22Rv1 (cell line): ENCODE measurements at regions not wholly inside any gene's neighbourhood (a gene's known extent, or its start where the extent isn't known, plus 50 kb on each side); places are given as distances from the start of the nearest gene placed in this dataset.

Source experiments
- CTCF ChIP-seq: fragments of 450-650 bp; IDR thresholded peaks from 2 replicates; pipeline ENCODE4 v1.5.1; 2017; ENCODE audit warnings: mild to moderate bottlenecking
- ZFX ChIP-seq: fragments of 450-650 bp; IDR thresholded peaks from 2 replicates; pipeline ENCODE4 v1.6.1; 2017; ENCODE audit warnings: antibody characterized with exemption, borderline replicate concordance

GRCh38 chr14:34356264-34356654 lies 105.8 kb downstream of the SPTSSA start:
- no peak for TF ChIP-seq CTCF
- TF ChIP-seq ZFX = no peak
